Mucosa of descending colon (tissue), 3 donors: ENCODE measurements at regions not wholly inside any gene's neighbourhood (a gene's known extent, or its start where the extent isn't known, plus 50 kb on each side); places are given as distances from the start of the nearest gene placed in this dataset.

Source experiments
- ATAC-seq: fragments of 200-7000 bp; cut with Tn5 transposase; one replicate; pipeline ENCODE4 v1.9.1; 2020; ENCODE audit warnings: mild to moderate bottlenecking, moderate library complexity
- DNase-seq, 3 donors: peaks; one replicate each; pipeline ENCODE4 v3.0.0-alpha.2; 2020
- H3K36me3 ChIP-seq: fragments of 200-600 bp; one replicate; pipeline ENCODE4 v1.8.0; 2021; ENCODE audit warnings: low read depth, mild to moderate bottlenecking
- H3K4me1 ChIP-seq: fragments of 200-600 bp; one replicate; pipeline ENCODE4 v1.8.0; 2021; ENCODE audit warnings: low read depth, mild to moderate bottlenecking
- H3K4me3 ChIP-seq: fragments of 200-600 bp; one replicate; pipeline ENCODE4 v1.8.0; 2021; ENCODE audit warnings: mild to moderate bottlenecking
- H3K9me3 ChIP-seq: fragments of 200-600 bp; one replicate; pipeline ENCODE4 v1.8.0; 2021; ENCODE audit warnings: mild to moderate bottlenecking
- intact Hi-C, 2 donors: fragments of 100-400 bp; cut with DNase I in 1 of 2; cut with micrococcal nuclease in 1 of 2; formaldehyde crosslinking; loops; one replicate each; pipeline versions ENCODE4 v1.11.0 to v1.11.1; 2022; cut with DNase I, micrococcal nuclease
- TF ChIP-seq, protein P1 (sequence below): fragments of 200-600 bp; IDR thresholded peaks from one replicate; pipeline ENCODE4 v1.8.0; 2022; ENCODE audit warnings: antibody characterized with exemption, mild to moderate bottlenecking
- donor health status: DM: no; HTN: no; CAD: no; lungs with moderate emphysema.
- donor health status: DM: no; HTN: no; CAD: no.
- donor health status: DM: no; HTN: yes; CAD: no.

DNA sequence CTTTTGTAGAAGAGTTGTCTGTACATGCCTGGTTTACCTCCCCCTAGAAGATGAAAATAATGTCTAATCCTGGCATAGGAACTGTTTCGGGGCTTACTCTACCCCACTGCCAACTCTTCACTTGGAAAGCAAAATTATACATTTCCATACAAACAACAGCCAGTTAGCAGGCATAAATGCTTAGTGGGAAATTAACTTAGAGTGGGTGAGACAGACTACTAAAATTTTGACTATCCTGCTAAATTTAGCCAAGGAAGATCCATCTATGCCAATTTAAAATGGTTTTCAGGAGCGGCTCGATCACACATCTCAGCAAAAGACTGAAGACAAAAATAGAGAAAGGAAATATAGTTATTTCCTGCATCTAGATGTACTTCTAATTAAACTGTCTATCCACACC, 221.2 kb downstream of the TPBG start:
- TF ChIP-seq, protein P1, sequence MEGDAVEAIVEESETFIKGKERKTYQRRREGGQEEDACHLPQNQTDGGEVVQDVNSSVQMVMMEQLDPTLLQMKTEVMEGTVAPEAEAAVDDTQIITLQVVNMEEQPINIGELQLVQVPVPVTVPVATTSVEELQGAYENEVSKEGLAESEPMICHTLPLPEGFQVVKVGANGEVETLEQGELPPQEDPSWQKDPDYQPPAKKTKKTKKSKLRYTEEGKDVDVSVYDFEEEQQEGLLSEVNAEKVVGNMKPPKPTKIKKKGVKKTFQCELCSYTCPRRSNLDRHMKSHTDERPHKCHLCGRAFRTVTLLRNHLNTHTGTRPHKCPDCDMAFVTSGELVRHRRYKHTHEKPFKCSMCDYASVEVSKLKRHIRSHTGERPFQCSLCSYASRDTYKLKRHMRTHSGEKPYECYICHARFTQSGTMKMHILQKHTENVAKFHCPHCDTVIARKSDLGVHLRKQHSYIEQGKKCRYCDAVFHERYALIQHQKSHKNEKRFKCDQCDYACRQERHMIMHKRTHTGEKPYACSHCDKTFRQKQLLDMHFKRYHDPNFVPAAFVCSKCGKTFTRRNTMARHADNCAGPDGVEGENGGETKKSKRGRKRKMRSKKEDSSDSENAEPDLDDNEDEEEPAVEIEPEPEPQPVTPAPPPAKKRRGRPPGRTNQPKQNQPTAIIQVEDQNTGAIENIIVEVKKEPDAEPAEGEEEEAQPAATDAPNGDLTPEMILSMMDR: no peak
- no peaks in the 10 kb centered on the region for H3K9me3 ChIP-seq
- intact Hi-C loops: no loop called here
- ATAC-seq: no peak
- no peak for DNase-seq
- no peaks in the 10 kb centered on the region for H3K4me1 ChIP-seq
- H3K4me3 ChIP-seq: no peak overlapping the region
- no peaks in the 10 kb centered on the region for H3K36me3 ChIP-seq

DNA sequence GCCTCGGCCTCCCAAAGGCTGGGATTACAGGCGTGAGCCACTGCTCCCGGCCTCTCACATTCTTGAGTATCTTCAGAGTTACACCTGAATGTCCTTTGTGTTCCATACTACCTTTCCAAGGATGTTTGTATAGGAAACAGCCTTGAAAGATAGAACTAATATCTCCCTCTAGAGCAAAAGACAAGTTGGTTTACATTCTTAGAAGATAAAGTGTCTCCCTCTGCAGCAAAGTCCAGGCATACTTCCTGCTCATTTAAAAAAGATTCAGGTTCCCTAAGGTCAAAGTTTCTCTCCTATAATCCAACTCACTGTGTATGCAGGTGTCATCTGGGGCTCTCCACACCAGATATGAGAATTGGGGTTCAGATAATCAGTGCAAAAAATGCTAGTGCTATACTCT, 224.4 kb downstream of the TPBG start:
- H3K4me3 ChIP-seq: no peak overlapping the region
- TF ChIP-seq, protein P1: no peak
- ATAC-seq (no peak), DNase-seq (no peak)
- no peaks in the 10 kb centered on the region for H3K36me3 ChIP-seq
- no peaks in the 10 kb centered on the region for H3K9me3 ChIP-seq
- intact Hi-C loops: no loop called here
- no peaks in the 10 kb centered on the region for H3K4me1 ChIP-seq

DNA sequence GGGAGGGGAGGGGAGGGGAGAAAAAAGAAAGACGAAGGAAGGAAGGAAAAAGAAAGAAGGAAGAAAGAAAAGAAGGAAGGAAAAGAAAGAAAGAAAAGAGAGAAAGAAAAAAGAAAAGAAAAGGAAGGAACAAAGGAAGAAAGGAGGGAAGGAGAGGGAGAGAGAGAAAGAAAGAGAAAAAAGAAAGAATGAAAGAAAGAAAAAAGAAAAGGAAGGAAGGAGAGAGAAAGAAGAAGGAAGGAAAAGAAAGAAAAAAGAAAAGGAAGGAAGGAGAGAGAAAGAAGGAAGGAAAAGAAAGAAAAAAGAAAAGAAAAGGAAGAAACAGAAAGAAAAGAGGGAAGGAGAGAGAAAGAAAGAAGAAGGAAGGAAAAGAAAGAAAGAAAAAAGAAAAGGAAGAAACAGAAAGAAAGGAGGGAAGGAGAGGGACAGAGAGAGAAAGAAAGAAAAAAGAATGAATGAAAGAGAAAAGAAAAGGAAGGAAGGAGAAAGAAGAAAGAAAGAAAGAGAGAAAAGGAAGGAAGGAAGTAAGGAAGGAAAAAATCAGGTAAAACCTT, 225.3 kb downstream of the TPBG start:
- no peak for DNase-seq
- TF ChIP-seq, protein P1: no peak
- H3K9me3 ChIP-seq: no peaks in the 10 kb centered on the region
- intact Hi-C loops: no loop called here
- no peaks in the 10 kb centered on the region for H3K4me1 ChIP-seq
- ATAC-seq: no peak
- H3K4me3 ChIP-seq: no peak overlapping the region
- no peaks in the 10 kb centered on the region for H3K36me3 ChIP-seq

DNA sequence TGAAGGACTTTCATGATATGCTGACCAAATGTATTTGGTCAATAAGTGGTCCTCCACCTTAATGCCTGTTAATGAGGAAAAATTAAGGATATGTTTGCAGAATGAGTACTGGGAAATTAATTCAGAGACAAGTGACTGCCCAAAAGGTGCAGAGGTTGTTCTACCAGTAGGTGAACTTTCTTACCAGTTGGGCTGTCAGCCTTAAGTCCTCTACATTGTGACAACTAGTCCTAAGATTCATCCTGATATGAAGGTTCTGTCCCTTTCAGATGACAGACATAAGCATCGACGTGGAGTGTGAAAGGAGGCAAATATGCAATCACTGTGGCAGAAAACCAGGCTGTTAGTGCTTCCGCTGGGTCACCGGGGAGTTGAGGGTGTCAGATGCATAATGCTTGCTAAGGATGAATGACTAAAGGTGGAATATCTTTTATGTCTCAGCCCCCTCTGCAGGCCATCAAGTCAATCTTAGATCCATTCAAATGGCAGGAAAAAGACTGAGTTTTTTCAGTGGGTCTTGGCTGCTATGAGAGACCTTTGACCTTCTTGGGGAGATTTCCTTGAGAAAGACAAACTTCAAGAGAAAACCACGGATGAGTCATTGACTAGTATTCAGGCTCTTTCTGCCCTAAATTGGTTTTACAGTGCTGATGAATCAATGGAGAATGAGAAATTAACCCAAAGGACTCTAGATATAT, 226.0 kb downstream of the TPBG start:
- intact Hi-C loops: no loop called here
- no peak for ATAC-seq
- Histone ChIP-seq H3K9me3 (no peaks in the 10 kb centered on the region), H3K36me3 (no peaks in the 10 kb centered on the region), H3K4me3 (no peak overlapping the region), H3K4me1 (no peaks in the 10 kb centered on the region)
- no peak for DNase-seq
- TF ChIP-seq, protein P1: no peak

DNA sequence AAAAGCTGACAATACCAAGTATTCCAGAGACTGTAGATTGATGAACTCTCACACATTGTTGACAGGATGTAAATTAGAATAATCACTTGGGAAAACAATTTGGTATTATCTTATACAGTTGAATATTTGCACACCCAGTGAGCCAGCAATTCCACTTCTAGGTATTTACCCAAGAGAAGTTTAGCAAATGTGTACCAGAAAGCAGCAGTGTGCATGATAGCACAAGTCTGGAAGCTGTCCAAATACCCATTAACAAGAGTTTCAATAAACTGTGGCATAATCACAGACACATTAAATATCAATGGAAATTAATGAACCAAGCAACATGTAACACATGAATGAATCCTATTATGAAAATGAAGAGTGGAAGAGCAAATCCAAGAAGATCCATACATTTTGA, 233.6 kb downstream of the TPBG start:
- Histone ChIP-seq H3K36me3 (no peaks in the 10 kb centered on the region), H3K4me3 (no peak overlapping the region), H3K9me3 (no peaks in the 10 kb centered on the region), H3K4me1 (no peaks in the 10 kb centered on the region)
- ATAC-seq (no peak), DNase-seq (no peak)
- TF ChIP-seq, protein P1: no peak
- intact Hi-C loops: no loop called here
